ENCODE measurements at regions not wholly inside any gene's neighbourhood (a gene's known extent, or its start where the extent isn't known, plus 50 kb on each side); places are given as distances from the start of the nearest gene placed in this dataset.

- DNase-seq (no peak), ATAC-seq (no peak)
- intact Hi-C loops (cut with micrococcal nuclease), result no loop called here
Measured at GRCh38 chr3:191795196-191795595, 334.2 kb downstream of the PYDC2 start.

- intact Hi-C loops (cut with micrococcal nuclease), result no loop called here
- ATAC-seq, result no peak
- no peak for DNase-seq
Measured at GRCh38 chr3:191797271-191797670, 336.3 kb downstream of the PYDC2 start.

GRCh38 chr3:191802671-191803070, 341.7 kb downstream of the PYDC2 start:
- intact Hi-C loops (cut with micrococcal nuclease), result no loop called here
- DNase-seq (no peak), ATAC-seq (no peak)

- ATAC-seq, result no peak
- intact Hi-C loops (cut with micrococcal nuclease), result no loop called here
Measured at GRCh38 chr3:191804935-191805334, 344.0 kb downstream of the PYDC2 start.

GRCh38 chr3:191808073-191808472, 347.1 kb downstream of the PYDC2 start:
- no peak for DNase-seq
- no peak for ATAC-seq
- intact Hi-C loops (cut with micrococcal nuclease), result no loop called here

More at GRCh38 chr3:191804935-191805334, 344.0 kb downstream of the PYDC2 start:
- DNase-seq, result no peak

- ATAC-seq (no peak), DNase-seq (no peak)
- intact Hi-C loops (cut with micrococcal nuclease), result no loop called here
Measured at GRCh38 chr3:191809326-191809949, 348.5 kb downstream of the PYDC2 start.

- intact Hi-C loops (cut with micrococcal nuclease), result no loop called here
- DNase-seq, result no peak
Measured at GRCh38 chr3:191813245-191813644, 352.3 kb downstream of the PYDC2 start.

GRCh38 chr3:191848818-191849217, 387.9 kb downstream of the PYDC2 start:
- ATAC-seq (no peak), DNase-seq (no peak)
- intact Hi-C loops (cut with micrococcal nuclease), result no loop called here

More at GRCh38 chr3:191813245-191813644, 352.3 kb downstream of the PYDC2 start:
- no peak for ATAC-seq

- intact Hi-C loops (cut with micrococcal nuclease), result no loop called here
- DNase-seq (no peak), ATAC-seq (no peak)
Measured at GRCh38 chr3:191859531-191859930, 398.6 kb downstream of the PYDC2 start.

- DNase-seq (no peak), ATAC-seq (no peak)
- intact Hi-C loops (cut with micrococcal nuclease), result no loop called here
Measured at GRCh38 chr3:191869738-191870415, 408.9 kb downstream of the PYDC2 start.

- DNase-seq (no peak), ATAC-seq (no peak)
- intact Hi-C loops (cut with micrococcal nuclease), result no loop called here
Measured at GRCh38 chr3:191873736-191874135, 412.8 kb downstream of the PYDC2 start.

- DNase-seq (no peak), ATAC-seq (peak; percentile 90)
- intact Hi-C loops (cut with micrococcal nuclease), result no loop called here
Measured at GRCh38 chr3:191882289-191882688, 421.3 kb downstream of the PYDC2 start.

GRCh38 chr3:191884132-191884531, 423.2 kb downstream of the PYDC2 start:
- ATAC-seq (no peak), DNase-seq (no peak)
- intact Hi-C loops (cut with micrococcal nuclease), result no loop called here

- intact Hi-C loops (cut with micrococcal nuclease), result no loop called here
- DNase-seq, result no peak
- ATAC-seq, result no peak
Measured at GRCh38 chr3:191889106-191889505, 428.1 kb downstream of the PYDC2 start.

- no peak for DNase-seq
- intact Hi-C loops (cut with micrococcal nuclease), result no loop called here
Measured at GRCh38 chr3:191889756-191890155, 428.8 kb downstream of the PYDC2 start.

GRCh38 chr3:191894406-191894805, 433.4 kb downstream of the PYDC2 start:
- DNase-seq (no peak), ATAC-seq (no peak)
- intact Hi-C loops (cut with micrococcal nuclease), result no loop called here

More at GRCh38 chr3:191889756-191890155, 428.8 kb downstream of the PYDC2 start:
- ATAC-seq, result no peak

- intact Hi-C loops (cut with micrococcal nuclease), result no loop called here
- ATAC-seq, result no peak
- no peak for DNase-seq
Measured at GRCh38 chr3:191901741-191902140, 440.8 kb downstream of the PYDC2 start.

- no peak for ATAC-seq
- intact Hi-C loops (cut with micrococcal nuclease), result no loop called here
Measured at GRCh38 chr3:191912616-191913204, 451.7 kb downstream of the PYDC2 start.

GRCh38 chr3:191915712-191916111, 454.7 kb downstream of the PYDC2 start:
- intact Hi-C loops (cut with micrococcal nuclease), result no loop called here

More at GRCh38 chr3:191912616-191913204, 451.7 kb downstream of the PYDC2 start:
- DNase-seq, result no peak

GRCh38 chr3:191919491-191920026, 458.6 kb downstream of the PYDC2 start:
- intact Hi-C loops (cut with micrococcal nuclease), result no loop called here
- DNase-seq, result no peak
- ATAC-seq, result no peak

More at GRCh38 chr3:191915712-191916111, 454.7 kb downstream of the PYDC2 start:
- ATAC-seq (no peak), DNase-seq (no peak)
